Fibroblast of villous mesenchyme (primary cell): ENCODE measurements at regions not wholly inside any gene's neighbourhood (a gene's known extent, or its start where the extent isn't known, plus 50 kb on each side); places are given as distances from the start of the nearest gene placed in this dataset.

Experiments used
- DNase-seq: peaks from one replicate; pipeline ENCODE4 v3.0.0-alpha.2; 2010; ENCODE audit warnings: low read depth
- H3K4me3 ChIP-seq: 2 replicates; pipeline ENCODE4 v1.5.1; 2011; ENCODE audit warnings: low read depth, mild to moderate bottlenecking, low read length
- TF ChIP-seq, protein P1 (sequence below): IDR thresholded peaks from 2 replicates; pipeline ENCODE4 v1.5.1; 2012; ENCODE audit warnings: low read depth, mild to moderate bottlenecking, low read length; ENCODE audit not compliant: insufficient read depth

DNA sequence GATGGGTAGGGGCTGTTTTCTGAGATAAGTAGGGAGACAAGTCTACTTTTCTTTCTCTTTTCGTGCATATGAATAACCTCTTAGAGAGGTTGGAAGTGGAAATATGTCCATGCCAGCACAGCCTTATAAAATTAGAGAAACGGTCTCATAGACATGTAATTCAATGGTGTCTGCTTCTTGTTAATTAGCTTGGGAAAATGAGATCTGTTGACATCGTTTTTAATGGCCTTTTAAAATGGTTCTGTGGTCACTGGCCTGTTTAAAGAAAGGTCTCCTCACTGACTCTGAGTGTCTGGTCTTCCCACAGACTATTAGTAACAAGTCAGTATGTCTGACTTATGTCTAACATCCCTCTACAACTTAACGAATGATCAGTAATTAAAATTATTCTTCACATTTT, 487.1 kb downstream of the SLITRK6 start:
- H3K4me3 ChIP-seq = no peak overlapping the region
- TF ChIP-seq, protein P1, sequence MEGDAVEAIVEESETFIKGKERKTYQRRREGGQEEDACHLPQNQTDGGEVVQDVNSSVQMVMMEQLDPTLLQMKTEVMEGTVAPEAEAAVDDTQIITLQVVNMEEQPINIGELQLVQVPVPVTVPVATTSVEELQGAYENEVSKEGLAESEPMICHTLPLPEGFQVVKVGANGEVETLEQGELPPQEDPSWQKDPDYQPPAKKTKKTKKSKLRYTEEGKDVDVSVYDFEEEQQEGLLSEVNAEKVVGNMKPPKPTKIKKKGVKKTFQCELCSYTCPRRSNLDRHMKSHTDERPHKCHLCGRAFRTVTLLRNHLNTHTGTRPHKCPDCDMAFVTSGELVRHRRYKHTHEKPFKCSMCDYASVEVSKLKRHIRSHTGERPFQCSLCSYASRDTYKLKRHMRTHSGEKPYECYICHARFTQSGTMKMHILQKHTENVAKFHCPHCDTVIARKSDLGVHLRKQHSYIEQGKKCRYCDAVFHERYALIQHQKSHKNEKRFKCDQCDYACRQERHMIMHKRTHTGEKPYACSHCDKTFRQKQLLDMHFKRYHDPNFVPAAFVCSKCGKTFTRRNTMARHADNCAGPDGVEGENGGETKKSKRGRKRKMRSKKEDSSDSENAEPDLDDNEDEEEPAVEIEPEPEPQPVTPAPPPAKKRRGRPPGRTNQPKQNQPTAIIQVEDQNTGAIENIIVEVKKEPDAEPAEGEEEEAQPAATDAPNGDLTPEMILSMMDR = no peak
- no peak for DNase-seq

DNA sequence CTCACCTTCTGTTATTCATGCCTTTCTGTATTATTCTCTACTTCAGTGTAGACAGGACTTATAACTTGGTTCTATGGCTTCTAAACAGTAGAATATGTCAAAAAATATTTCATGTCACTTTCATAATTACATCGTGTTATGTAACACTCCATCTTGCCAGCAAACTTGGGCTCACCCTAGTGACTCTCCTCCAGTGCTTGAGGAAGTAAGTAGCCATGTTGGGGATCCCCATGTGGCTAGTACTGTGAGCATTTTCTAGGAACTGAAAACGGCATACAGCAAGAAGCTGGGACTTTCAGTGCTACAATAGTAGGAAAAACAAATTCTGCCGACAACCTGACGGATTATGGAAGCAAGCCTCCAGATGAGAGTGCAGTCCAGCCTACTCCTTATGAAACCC, 495.6 kb downstream of the SLITRK6 start:
- TF ChIP-seq, protein P1 = no peak
- no peak for DNase-seq

DNA sequence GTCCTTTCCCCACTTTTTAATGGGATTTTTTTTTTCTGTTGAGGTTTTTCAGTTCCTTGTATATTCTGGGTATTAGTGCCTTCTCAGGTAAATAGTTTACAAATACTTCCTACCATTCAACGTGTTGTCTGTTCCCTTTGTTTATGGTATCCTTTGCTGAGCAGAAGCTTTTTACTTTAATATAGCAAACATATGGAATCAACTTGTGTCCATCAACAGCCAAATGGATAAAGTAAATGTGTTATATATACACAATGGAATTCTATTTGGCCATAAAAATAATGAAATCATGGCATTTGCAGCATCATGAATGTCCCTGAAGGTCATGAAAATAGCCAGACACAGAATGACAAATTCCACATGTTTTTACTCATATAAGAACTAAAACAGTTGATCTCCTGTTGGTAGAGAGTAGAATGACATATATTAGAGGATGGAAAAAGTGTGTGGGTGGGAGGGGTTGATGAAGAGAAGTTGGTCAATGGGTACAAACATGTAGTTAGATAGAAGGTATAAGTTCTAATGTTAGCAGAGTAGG, 500.8 kb downstream of the SLITRK6 start:
- no peak for DNase-seq
- H3K4me3 ChIP-seq = no peak overlapping the region
- TF ChIP-seq, protein P1 = no peak

More for the DNA sequence above, 495.6 kb downstream of the SLITRK6 start:
- H3K4me3 ChIP-seq = no peak overlapping the region

DNA sequence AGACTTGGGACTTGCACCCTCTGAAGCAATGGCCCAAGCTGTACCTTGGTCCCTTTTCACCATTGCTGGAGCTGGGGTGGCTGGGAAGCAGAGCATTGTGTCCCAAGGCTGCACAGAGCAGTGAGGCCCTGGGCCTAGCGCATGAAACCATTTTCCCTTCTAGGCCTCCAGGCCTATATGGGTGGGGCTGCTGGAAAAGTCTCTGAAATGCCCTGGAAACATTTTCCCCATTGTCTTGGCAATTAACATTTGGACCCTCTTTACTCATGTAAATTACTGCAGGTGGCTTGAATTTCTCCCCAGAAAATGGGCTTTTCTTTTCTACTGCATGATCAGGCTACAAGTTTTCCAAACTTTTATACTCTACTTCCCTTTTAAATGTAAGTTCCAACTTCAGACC, 510.5 kb downstream of the SLITRK6 start:
- DNase-seq = no peak
- no peak overlapping the region for H3K4me3 ChIP-seq
- TF ChIP-seq, protein P1 = no peak

DNA sequence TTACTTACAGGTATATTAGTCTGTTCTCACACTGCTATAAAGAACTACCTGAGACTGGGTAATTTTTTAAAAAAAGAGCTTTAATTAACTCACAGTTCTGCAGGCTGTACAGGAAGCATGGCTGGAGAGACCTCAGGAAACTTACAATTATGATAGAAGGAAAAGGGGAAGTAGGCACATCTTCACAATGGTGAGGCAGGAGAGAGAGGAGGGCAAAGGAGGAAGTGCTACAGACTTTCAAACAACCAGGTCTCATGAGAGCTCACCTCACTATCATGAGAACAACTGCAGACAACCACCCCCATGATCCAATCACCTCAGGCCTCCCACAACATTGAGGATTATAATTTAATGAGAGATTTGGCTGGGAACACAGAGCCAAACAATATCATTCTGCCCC, 511.7 kb downstream of the SLITRK6 start:
- TF ChIP-seq, protein P1 = no peak
- H3K4me3 ChIP-seq = no peak overlapping the region
- no peak for DNase-seq

DNA sequence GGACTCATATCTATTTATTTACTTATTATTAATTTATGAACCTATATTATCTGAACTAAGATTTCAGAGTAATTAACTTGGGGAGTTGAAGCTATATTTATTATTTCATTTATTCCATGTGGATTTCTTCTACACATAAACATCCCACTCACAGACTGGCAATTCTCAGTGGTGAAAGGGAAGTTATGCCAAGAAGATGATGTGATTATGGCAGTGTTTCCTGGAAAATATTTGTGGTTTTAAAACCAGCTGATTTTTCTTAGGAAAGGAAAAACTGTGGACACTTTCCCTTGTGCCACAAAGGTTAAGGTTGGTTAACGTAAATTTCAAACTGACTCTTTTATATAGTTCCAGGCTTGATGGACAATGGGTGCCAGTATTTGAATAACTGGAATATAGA, 513.1 kb downstream of the SLITRK6 start:
- DNase-seq = no peak
- H3K4me3 ChIP-seq = no peak overlapping the region
- TF ChIP-seq, protein P1 = no peak

DNA sequence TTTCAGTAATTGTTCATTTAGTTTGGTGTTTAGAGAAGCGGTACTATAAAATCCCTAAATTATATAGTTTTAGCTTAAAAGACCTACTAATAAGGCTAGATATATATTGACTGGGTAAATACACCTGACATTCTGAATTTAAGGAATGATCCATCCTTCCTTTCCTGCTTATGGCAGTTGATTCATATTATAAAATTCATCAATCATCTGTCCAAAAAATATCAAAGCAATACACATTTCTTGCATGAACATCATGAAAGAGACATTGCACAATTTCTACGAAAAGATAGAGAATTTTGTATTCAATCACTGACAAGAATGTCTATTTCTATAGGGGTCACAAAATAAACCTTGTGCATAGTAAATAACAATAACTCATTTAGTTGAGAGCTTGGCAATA, 514.9 kb downstream of the SLITRK6 start:
- H3K4me3 ChIP-seq = no peak overlapping the region
- TF ChIP-seq, protein P1 = no peak
- no peak for DNase-seq
